ENCODE measurements at regions not wholly inside any gene's neighbourhood (a gene's known extent, or its start where the extent isn't known, plus 50 kb on each side); places are given as distances from the start of the nearest gene placed in this dataset.

DNA sequence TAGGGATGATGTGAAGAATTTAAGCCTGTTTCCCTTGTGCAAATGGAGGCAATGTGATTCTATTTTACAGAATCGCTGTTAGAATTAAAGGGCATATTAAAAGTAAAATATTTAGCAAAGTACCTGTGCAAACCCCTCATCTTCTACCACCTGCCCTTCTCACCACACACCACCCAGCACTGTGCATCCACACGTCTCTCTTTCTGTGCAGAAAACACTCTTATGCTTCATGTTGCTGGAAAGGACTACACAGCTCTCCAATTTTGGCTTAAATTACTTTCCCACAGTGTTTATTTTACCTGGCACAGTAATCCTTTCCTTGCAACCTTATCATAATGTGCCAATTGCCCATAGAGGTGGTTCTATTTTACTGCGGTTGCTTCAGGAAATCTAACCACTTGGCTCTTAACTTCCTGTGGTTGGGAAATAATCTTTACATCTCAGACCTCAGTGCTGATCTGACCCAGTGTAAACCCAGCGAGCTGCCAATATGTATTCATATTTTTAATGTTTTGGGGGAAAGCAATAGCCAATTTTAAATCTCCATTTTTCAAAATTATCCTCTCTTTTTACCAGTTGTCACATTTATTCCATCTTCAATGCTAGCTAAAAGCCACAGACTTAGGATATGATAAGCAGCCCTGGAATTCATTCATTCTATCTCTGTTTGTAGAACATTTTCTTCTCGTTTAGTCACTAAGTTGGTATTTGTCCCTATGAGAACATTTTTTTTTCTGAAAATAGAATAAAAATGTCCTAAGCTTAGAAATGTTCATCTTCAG lies 250.9 kb downstream of the DSEL start:
- TF ChIP-seq EZH2phosphoT487 (IDR thresholded peaks at IDR 0.05; ENCODE audit: borderline replicate concordance, low read length): no peak
- TF ChIP-seq, protein P1, sequence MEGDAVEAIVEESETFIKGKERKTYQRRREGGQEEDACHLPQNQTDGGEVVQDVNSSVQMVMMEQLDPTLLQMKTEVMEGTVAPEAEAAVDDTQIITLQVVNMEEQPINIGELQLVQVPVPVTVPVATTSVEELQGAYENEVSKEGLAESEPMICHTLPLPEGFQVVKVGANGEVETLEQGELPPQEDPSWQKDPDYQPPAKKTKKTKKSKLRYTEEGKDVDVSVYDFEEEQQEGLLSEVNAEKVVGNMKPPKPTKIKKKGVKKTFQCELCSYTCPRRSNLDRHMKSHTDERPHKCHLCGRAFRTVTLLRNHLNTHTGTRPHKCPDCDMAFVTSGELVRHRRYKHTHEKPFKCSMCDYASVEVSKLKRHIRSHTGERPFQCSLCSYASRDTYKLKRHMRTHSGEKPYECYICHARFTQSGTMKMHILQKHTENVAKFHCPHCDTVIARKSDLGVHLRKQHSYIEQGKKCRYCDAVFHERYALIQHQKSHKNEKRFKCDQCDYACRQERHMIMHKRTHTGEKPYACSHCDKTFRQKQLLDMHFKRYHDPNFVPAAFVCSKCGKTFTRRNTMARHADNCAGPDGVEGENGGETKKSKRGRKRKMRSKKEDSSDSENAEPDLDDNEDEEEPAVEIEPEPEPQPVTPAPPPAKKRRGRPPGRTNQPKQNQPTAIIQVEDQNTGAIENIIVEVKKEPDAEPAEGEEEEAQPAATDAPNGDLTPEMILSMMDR (IDR thresholded peaks at IDR 0.05; ENCODE audit: low read depth, low read length, poor library complexity, severe bottlenecking): no peak
- Histone ChIP-seq H3K27me3 (ENCODE audit: control insufficient read depth, low read length) (no peaks in the 10 kb centered on the region), H3K9me2 (replicated peaks; ENCODE audit: control insufficient read depth, low read length) (no peaks in the 10 kb centered on the region), H4K20me1 (ENCODE audit: control insufficient read depth, insufficient read depth, low read depth, low read length) (no peaks in the 10 kb centered on the region), H3K4me1 (ENCODE audit: control insufficient read depth, low read length) (no peaks in the 10 kb centered on the region), H3F3A (ENCODE audit: control insufficient read depth, insufficient read depth) (no peaks in the 10 kb centered on the region), H3K27ac (ENCODE audit: low read depth, low read length) (no peak overlapping the region), H3K36me3 (ENCODE audit: control insufficient read depth, low read length) (no peaks in the 10 kb centered on the region), H3K4me3 (ENCODE audit: low read length) (no peak overlapping the region), H3K4me2 (ENCODE audit: low read length) (no peak overlapping the region), H3K79me2 (ENCODE audit: control insufficient read depth, low read length) (no peaks in the 10 kb centered on the region), H3K9me3 (ENCODE audit: control insufficient read depth, insufficient read depth, low read length) (no peaks in the 10 kb centered on the region)

DNA sequence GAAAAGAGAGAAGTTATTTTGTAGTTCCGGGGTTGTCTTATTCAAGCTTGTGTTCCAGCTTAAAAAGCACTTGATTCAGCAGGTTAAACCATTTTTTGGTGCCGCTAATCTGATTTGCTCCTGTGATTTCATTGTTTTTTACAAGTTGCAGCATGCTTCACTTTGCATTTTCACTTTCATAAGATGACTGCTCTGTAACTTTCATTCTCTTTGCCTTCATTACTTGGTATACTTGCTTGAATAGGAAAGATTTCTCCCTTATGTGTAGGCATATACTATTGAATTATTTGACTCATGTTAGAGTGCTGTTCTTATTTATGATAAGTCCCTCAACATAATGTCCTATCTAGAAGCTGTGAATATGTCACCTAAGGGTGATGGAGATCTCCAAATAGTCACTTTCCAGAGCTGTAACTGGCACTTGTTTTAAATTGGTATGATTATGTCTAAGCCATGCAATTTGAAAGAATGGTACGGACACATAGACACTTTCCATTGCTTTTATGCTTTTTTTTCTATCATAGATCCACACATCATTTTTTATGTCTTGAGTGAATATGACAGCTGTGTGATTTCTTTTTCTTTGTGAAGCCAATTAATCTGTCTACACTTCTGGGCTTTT lies 254.5 kb downstream of the DSEL start:
- no peaks in the 10 kb centered on the region for H3K36me3 ChIP-seq (ENCODE audit: control insufficient read depth, low read length)
- H3F3A ChIP-seq (ENCODE audit: control insufficient read depth, insufficient read depth): no peaks in the 10 kb centered on the region
- H3K27me3 ChIP-seq (ENCODE audit: control insufficient read depth, low read length): no peaks in the 10 kb centered on the region
- H3K79me2 ChIP-seq (ENCODE audit: control insufficient read depth, low read length): no peaks in the 10 kb centered on the region
- H3K27ac ChIP-seq (ENCODE audit: low read depth, low read length): no peak overlapping the region
- H3K9me2 ChIP-seq (replicated peaks; ENCODE audit: control insufficient read depth, low read length): no peaks in the 10 kb centered on the region
- no peaks in the 10 kb centered on the region for H3K4me1 ChIP-seq (ENCODE audit: control insufficient read depth, low read length)
- H3K4me2 ChIP-seq (ENCODE audit: low read length): no peak overlapping the region
- TF ChIP-seq, protein P1 (IDR thresholded peaks at IDR 0.05; ENCODE audit: low read depth, low read length, poor library complexity, severe bottlenecking): no peak
- no peak for TF ChIP-seq EZH2phosphoT487 (IDR thresholded peaks at IDR 0.05; ENCODE audit: borderline replicate concordance, low read length)
- no peak overlapping the region for H3K4me3 ChIP-seq (ENCODE audit: low read length)
- no peaks in the 10 kb centered on the region for H3K9me3 ChIP-seq (ENCODE audit: control insufficient read depth, insufficient read depth, low read length)
- H4K20me1 ChIP-seq (ENCODE audit: control insufficient read depth, insufficient read depth, low read depth, low read length): no peaks in the 10 kb centered on the region

DNA sequence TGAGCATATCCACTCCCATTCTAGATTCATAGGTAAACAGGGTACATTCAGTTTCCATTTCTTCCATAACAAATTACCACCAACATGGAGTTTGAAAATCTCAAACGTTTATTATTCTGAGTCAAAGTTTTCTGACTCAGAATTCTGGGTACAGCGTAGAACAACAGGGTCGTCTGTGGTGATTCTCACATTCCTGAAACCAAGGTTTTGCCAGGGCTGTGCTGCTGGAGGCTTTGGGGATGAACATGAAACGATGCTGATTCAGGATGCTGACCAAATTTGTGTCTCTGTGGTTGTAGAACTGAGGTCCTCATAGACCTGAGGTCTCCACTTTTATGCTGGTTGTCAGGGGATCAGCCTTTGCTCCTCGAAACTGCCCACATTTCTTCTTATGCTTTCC lies 255.7 kb downstream of the DSEL start:
- Histone ChIP-seq H3K9me3 (ENCODE audit: control insufficient read depth, insufficient read depth, low read length) (no peaks in the 10 kb centered on the region), H3K79me2 (ENCODE audit: control insufficient read depth, low read length) (no peaks in the 10 kb centered on the region), H3K27me3 (ENCODE audit: control insufficient read depth, low read length) (no peaks in the 10 kb centered on the region), H3K27ac (ENCODE audit: low read depth, low read length) (no peak overlapping the region), H3K9me2 (replicated peaks; ENCODE audit: control insufficient read depth, low read length) (no peaks in the 10 kb centered on the region), H3K4me1 (ENCODE audit: control insufficient read depth, low read length) (no peaks in the 10 kb centered on the region), H3K36me3 (ENCODE audit: control insufficient read depth, low read length) (no peaks in the 10 kb centered on the region), H3F3A (ENCODE audit: control insufficient read depth, insufficient read depth) (no peaks in the 10 kb centered on the region), H3K4me2 (ENCODE audit: low read length) (no peak overlapping the region), H3K4me3 (ENCODE audit: low read length) (no peak overlapping the region), H4K20me1 (ENCODE audit: control insufficient read depth, insufficient read depth, low read depth, low read length) (no peaks in the 10 kb centered on the region)
- TF ChIP-seq EZH2phosphoT487 (IDR thresholded peaks at IDR 0.05; ENCODE audit: borderline replicate concordance, low read length): no peak
- TF ChIP-seq, protein P1 (IDR thresholded peaks at IDR 0.05; ENCODE audit: low read depth, low read length, poor library complexity, severe bottlenecking): no peak
